HG02885 (cell line): ENCODE measurements at regions not wholly inside any gene's neighbourhood (a gene's known extent, or its start where the extent isn't known, plus 50 kb on each side); places are given as distances from the start of the nearest gene placed in this dataset.
"Not testable (repeated sequence)": the region's sequence is repeated elsewhere in the genome, so short reads cannot be mapped to it uniquely, and the experiment has no call there.

Experiments
- ATAC-seq: cut with Tn5 transposase; IDR thresholded peaks from one replicate; pipeline ENCODE4 v1.9.1; 2021; ENCODE audit warnings: mild to moderate bottlenecking; ENCODE audit not compliant: unreplicated experiment, poor library complexity

DNA sequence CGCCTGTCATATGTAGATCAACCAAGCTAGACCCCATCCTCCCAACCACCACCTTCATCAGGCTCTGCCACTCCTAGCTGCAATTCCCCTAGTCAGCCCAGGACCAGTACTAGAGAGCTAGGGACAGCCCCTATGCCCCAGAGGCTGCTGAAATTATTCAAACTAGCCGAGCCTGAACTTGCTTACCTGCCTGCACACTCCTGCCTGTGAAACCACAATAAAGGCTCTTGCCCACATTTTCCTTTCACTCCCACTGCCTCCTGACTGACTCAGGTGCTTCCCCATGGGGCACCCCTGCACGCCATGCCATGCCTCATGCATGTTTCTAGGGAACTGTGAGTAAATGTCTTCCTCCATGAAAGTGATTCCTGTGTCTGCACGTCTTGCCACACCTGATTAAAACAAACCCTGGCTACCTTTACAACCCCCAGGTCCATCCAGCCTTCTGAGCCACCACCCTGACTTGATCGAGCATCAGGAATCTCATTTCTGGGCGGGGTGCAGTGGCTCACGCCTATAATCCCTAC lies 66.5 kb upstream of the IER3 start:
- peak; percentile 81 for ATAC-seq

DNA sequence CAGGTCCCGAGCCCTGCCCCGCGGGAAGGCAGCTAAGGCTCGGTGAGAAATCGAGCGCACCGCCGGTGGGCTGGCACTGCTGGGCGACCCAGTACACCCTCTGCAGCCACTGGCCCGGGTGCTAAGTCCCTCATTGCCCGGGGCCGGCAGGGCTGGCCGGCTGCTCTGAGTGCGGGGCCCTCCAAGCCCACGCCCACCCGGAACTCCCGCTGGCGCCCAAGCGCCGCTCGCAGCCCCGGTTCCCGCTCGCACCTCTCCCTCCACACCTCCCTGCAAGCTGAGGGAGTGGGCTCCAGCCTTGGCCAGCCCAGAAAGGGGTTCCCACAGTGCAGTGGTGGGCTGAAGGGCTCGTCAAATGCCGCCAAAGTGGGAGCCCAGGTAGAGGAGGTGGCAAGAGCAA lies 63.2 kb upstream of the IER3 start:
- not testable (repeated sequence) for ATAC-seq

GRCh38 chr6:30806581-30807183 lies 62.3 kb upstream of the IER3 start:
- no peak for ATAC-seq

DNA sequence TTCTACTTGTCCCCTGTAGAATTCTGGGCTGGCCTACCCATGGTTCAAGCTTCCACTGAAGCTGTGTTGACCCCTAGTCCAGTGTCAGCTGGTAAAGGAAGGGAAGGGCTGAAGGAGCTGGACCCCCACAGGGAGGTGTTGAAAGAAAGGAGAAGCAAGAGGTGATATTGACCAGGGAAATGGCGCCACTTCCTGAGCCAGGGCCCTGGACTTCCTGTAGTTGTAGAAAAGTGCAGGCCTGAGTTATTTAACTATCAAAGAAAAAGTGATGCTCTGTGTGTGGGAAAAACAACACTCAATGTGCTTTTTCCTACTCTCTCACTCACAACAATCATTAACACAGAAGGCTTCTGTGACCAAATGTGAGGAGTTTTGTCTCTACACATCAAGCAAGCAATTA lies 60.0 kb upstream of the IER3 start:
- no peak for ATAC-seq

DNA sequence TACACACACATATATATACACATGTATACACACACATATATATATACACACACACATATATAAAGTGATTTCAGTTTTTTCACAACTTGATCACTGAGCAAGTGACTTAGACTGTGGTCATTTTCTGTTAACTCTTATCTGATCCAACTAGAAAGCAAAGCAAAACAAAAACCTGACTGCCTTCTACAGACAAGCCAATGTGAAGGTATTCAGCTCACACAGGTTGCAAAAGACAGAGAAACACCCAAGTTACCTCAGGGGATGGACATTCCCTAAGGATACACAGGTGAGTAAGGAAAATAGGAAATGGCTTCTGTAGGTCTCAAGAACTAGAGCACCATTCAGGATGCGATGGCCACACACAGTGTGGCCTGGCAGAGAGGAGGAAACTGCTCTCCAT lies 58.4 kb upstream of the IER3 start:
- ATAC-seq: no peak

GRCh38 chr6:30801950-30802349 lies 57.6 kb upstream of the IER3 start:
- no peak for ATAC-seq

DNA sequence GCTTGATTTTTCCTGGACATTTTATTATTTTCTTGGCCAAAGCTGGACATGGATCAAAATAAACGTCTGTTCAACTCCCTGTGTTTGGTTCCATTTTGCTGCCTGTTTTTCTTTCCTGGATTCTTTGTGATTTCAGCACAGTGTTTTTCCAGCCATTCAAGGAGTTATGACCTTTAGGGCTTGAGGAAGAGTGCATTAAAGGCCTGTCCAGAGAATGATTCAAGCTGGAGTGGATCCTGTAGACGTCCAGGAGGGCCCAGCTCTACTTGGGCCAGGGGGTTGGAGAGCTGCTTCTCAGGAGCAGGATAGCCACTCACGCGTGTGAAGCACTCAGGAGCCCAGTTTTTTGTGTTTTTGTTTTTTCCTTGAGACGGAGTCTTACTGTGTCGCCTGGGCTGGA lies 56.5 kb upstream of the IER3 start:
- no peak for ATAC-seq

- no peak for ATAC-seq
Observed at GRCh38 chr6:30799210-30799609, 54.9 kb upstream of the IER3 start.

DNA sequence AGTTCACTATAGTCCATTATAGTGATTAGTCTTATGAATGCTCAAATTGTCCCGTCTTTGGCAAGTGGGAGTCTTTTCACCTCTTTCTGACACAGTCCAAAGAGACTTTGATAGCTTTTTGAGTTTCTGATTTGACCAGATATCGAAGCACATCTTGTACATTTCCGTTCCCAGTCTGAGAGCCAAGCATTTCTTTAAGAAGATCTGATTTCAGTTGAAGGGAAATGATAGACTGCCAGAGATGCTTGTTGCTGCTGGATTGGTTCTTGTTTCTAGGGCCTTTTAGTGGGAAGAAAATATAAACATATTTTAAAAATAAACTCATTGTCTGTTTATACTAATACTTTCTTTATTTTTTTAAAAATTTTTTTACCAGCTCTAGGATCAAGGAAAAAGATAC lies 54.1 kb upstream of the IER3 start:
- ATAC-seq: no peak

- no peak for ATAC-seq
Observed at GRCh38 chr6:30795549-30796293, 51.4 kb upstream of the IER3 start.
